Brain microvascular endothelial cell (primary cell): ENCODE measurements at regions not wholly inside any gene's neighbourhood (a gene's known extent, or its start where the extent isn't known, plus 50 kb on each side); places are given as distances from the start of the nearest gene placed in this dataset.

ENCODE experiments used
- DNase-seq: peaks from one replicate; pipeline ENCODE4 v3.0.0-alpha.2; 2020
- H3K27ac ChIP-seq: fragments of 250-450 bp; sonication (Bioruptor Pico); 2 replicates; pipeline ENCODE4 v1.5.1; 2020; ENCODE audit warnings: mild to moderate bottlenecking, moderate library complexity
- H3K27me3 ChIP-seq: fragments of 250-450 bp; sonication (Bioruptor Pico); replicated peaks from 2 replicates; pipeline ENCODE4 v1.5.1; 2020; ENCODE audit warnings: mild to moderate bottlenecking
- H3K36me3 ChIP-seq: fragments of 250-450 bp; sonication (Bioruptor Pico); replicated peaks from 2 replicates; pipeline ENCODE4 v1.5.1; 2020; ENCODE audit warnings: mild to moderate bottlenecking
- H3K4me3 ChIP-seq: 2 replicates; pipeline ENCODE4 v1.5.1; 2011; ENCODE audit warnings: low read depth, mild to moderate bottlenecking, control low read depth, low read length, moderate library complexity
- CTCF ChIP-seq: IDR thresholded peaks from 2 replicates; pipeline ENCODE4 v1.5.1; 2011; ENCODE audit warnings: low read depth, mild to moderate bottlenecking, moderate library complexity, low read length, control low read depth, inconsistent platforms; ENCODE audit errors: missing control alignments
- in situ Hi-C: cut with HindIII; loops from 2 replicates; pipeline ENCODE4 v1.10.0; 2017; ENCODE audit warnings: low sequenced_read_pairs, low pct_ligation_motif_present

GRCh38 chr2:181308766-181309515 lies 148.2 kb upstream of the ITGA4 start:
- DNase-seq = no peak
- no peak for TF ChIP-seq CTCF
- Histone ChIP-seq H3K27ac (peak overlapping the region; percentile 16), H3K27me3 (no peaks in the 10 kb centered on the region), H3K36me3 (no peaks in the 10 kb centered on the region), H3K4me3 (no peak overlapping the region)
- in situ Hi-C loops = no loop called here

GRCh38 chr2:181309586-181309985 lies 147.6 kb upstream of the ITGA4 start:
- in situ Hi-C loops = no loop called here
- H3K27ac ChIP-seq = no peak overlapping the region

GRCh38 chr2:181310967-181311366 lies 146.2 kb upstream of the ITGA4 start:
- Histone ChIP-seq H3K4me3 (no peak overlapping the region), H3K27ac (no peak overlapping the region), H3K27me3 (no peaks in the 10 kb centered on the region), H3K36me3 (no peaks in the 10 kb centered on the region)
- no peak for TF ChIP-seq CTCF
- in situ Hi-C loops = no loop called here
- no peak for DNase-seq

More at GRCh38 chr2:181309586-181309985, 147.6 kb upstream of the ITGA4 start:
- Histone ChIP-seq H3K27me3 (no peaks in the 10 kb centered on the region), H3K4me3 (no peak overlapping the region), H3K36me3 (no peaks in the 10 kb centered on the region)
- no peak for DNase-seq
- TF ChIP-seq CTCF = no peak

GRCh38 chr2:181311837-181312236 lies 145.3 kb upstream of the ITGA4 start:
- Histone ChIP-seq H3K27ac (no peak overlapping the region), H3K27me3 (no peaks in the 10 kb centered on the region), H3K36me3 (no peaks in the 10 kb centered on the region), H3K4me3 (no peak overlapping the region)
- in situ Hi-C loops = no loop called here
- TF ChIP-seq CTCF = no peak
- DNase-seq = no peak

GRCh38 chr2:181312515-181312927 lies 144.7 kb upstream of the ITGA4 start:
- no peak overlapping the region for H3K4me3 ChIP-seq
- in situ Hi-C loops = no loop called here
- no peak for TF ChIP-seq CTCF
- H3K36me3 ChIP-seq = no peaks in the 10 kb centered on the region
- DNase-seq = no peak
- H3K27me3 ChIP-seq = no peaks in the 10 kb centered on the region
- H3K27ac ChIP-seq = no peak overlapping the region

GRCh38 chr2:181313845-181314244 lies 143.3 kb upstream of the ITGA4 start:
- in situ Hi-C loops = no loop called here
- no peaks in the 10 kb centered on the region for H3K36me3 ChIP-seq
- no peak overlapping the region for H3K4me3 ChIP-seq
- no peak overlapping the region for H3K27ac ChIP-seq
- DNase-seq = no peak
- TF ChIP-seq CTCF = no peak
- no peaks in the 10 kb centered on the region for H3K27me3 ChIP-seq
